DMS153 treated with DMSO at 0.1 percent for 48 hours (cell line): ENCODE measurements at regions not wholly inside any gene's neighbourhood (a gene's known extent, or its start where the extent isn't known, plus 50 kb on each side); places are given as distances from the start of the nearest gene placed in this dataset.

Experiments used
- DNase-seq: peaks from one replicate; lab custom pipeline; 2025; ENCODE audit not compliant: unreplicated experiment; lab: John Stamatoyannopoulos, UW

DNA sequence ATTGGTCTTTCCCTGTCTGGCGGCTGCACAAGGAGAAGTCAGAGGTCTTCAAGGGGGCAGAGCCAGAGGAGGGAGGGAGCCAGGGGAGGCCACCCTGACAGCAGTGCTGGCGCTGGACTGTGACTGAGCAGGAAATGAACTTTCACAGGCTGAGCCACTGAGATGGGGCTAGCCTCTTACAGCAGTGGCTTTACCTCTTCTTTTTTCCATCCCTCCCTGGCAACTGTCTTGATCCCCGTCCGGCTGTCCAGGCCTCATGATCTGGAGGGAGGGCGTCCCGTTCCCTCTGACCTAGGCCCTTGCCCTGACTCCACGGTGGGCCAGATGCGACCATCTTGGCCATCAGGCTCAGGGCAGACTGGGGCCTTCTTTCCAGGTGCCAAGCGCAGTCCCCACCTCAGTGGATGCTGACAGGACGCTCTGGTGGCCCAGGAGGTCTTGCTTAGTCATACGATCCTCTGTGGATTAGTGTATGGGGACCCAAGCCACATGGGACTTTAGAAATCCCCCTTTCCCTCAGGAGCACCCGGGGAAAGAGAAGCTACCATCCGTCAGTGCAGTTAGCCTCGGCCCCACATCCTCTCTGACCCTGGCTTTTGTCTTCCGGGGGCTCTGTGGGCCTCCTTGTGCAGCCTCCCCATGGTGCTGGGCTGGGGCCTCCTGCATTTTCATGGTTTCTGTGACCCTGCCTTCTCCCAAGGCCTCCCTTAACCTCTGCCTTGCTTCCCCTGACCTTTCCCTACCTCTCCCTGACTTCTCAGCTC, 57.4 kb upstream of the CCDC167 start:
- DNase-seq, result no peak

DNA sequence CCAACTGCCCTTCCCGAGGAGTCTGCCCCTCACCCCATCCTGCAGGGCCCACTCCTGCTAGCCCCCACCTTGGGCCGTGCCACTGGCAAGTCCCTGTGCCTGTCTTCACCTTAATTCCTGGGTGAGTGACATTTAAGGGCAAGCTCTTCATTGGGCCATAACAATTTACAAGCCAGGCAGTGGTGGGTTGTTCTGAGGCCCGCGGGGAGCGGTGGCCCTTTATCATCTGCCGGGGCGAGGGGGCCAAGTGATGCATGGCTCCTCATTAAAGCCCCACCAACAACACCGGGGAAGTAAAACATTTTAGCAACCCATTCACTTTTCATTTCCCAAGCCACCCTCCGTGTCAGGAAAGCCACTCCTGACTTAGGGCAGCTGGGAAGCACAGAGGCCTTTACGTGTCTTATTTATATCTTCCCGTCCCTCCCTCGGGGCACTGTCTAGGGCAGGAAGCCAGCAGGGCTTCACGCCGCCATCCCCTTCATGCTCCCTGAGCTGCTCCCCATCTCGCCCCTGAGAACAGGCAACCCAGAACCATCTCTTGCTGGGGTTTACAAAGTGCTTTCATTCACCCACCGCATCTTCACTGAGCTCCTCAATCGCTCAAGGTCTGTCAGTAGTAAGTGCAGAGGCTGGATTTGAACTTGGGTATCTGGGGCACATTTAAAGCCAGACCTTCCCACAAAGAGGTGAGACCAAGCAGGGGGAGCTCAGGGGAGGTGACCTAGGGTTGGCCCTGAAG, 55.5 kb upstream of the CCDC167 start:
- DNase-seq, result no peak

DNA sequence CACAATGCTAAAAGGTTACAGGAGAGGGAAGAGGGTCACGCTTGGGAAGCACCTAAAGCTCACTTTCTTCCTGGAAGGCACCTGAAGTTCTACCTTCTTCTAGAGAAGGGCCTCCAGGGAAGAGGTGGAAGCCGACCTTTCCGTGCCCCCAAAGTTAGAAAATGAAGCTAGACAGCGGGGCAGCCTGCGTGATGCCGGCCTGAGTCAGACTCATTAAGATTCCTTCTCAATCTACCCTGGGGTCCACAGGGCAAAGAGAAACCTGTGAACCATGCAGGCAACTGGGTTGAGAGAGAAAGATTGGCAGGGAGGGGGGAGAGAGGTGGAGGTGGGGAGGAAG, 54.8 kb upstream of the CCDC167 start:
- no peak for DNase-seq

DNA sequence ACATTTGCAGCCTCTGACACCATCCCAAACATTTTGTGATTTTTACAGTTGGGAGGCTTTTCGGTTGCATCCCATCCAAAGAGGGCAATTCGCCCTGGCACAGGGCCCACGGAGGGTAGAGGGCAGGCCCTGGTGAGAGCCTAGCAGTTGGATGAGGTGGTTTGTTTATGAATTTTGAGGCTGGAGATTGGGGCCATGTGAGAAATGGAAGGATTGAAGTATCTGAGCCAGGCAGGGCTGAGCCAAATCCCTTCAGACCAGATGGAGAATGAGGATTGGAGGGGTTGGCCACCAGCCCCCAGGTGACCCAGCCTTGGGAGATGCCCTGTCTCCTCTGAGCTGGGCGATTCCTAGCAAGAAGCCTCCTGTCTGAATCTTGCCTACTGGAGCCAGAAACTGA, 52.6 kb upstream of the CCDC167 start:
- DNase-seq, result no peak

DNA sequence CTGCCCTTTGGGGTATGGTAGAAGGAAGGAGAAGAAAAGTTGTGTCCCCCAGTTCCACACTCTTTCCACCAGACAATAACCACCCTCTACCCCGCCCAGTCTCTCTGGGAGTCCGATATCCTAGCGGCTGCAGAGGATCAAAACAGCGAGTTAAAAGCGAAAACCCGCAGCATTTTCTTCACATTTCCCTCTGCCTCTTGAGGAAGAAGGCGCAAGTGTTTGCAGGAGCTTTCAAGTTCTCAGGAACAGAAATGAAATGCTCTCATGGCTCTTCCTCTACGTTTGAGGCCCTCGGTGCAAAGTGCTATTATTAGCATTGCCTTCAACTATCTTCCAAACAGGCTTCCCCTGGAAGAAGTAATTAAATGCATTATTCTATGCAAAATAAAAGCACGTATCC, 52.2 kb upstream of the CCDC167 start:
- DNase-seq, result no peak

DNA sequence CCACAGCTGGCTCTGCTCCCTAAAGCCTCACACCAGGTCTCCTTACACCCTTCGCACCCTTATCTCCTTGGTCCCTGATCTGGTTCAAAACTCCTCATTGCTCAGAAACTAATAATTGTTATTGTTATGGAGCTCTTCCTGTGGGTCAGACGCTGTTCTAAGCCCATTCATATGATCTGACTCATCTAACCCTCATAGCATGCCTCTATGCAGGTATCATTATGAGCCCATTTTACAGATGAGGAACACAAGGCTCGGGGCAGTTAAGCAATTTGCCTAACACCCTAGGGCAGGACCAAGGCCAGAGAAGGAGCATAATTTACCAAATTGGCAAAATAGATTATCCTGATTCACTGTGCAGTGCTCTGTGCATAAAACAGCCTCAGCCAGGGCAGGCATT, 51.8 kb upstream of the CCDC167 start:
- DNase-seq, result no peak

DNA sequence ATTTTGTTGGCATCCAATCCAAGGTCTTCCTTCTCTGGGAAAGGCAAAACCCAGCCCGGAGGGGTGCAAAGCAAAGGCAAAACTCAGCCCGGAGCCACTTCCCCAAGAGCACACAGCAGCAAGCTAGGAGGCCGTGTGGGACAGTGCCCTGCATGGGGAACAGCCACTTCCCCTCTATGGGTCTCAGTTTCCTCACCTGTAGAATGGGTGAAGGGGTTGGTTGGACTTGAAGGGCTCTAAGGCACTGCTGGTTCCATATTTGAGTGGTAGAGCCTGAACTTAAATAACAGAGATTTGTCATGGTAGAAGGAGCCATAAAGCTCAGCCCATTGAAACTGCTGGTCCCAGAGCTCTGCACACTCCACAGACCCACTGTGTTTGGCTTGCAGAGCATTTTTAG, 51.3 kb upstream of the CCDC167 start:
- no peak for DNase-seq

DNA sequence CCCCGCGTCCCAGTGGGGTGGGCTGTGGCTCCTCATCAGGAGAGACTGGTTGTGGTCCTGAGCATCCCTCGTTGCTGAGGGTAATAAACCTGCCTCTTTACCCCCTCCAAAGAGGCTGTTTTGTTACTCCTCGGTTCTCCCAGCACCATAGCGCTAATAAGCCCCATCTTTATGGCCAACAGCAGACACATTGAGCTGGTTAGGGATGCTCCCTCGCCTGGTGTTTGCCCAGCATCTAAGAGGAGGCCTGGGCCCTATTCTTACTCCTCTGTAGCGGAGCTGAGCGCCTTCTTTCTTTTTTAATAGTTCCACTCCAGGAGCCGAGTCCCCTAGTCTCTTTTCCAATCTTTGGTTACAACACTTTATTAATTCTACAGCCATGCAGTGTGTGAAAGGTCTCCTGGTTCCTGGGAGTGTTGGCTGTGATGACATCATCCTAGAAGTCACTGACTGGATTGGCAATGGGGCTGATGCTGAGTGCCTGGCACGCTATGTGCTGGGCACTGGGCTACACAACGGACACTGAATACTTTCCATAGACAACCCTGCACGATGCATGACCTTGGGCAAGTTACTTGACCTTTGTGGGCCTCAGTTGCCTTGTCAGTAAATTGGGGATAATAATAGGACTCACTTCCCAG, 50.6 kb upstream of the CCDC167 start:
- no peak for DNase-seq

DNA sequence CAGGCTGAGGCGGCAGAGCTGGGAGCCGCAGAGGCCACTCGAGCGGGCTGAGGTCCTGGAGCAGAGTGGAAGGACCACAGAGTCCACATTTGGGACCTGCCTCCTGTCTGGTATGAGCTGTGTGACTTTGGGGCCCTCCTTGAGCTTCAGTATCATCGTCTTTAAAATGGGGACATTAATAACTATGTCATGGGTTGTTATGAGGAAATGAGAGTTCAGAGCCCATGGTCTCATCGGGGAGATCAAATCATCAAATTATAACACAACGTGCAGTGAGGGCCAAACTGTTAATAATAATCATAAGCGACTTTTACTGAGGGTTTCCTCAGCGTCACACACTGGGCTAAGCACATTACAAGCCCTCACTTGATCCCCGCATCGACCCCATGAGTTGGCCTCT, 49.9 kb upstream of the CCDC167 start:
- DNase-seq, result no peak
